Sigmoid colon (tissue), 3 donors: ENCODE measurements at regions not wholly inside any gene's neighbourhood (a gene's known extent, or its start where the extent isn't known, plus 50 kb on each side); places are given as distances from the start of the nearest gene placed in this dataset.

Experiments
- POLR2A ChIP-seq, 2 donors: fragments of 450-650 bp; IDR thresholded peaks; one replicate each; pipeline ENCODE4 v1.6.1; 2016; ENCODE audit warnings: antibody characterized with exemption in 2 of 2, mild to moderate bottlenecking in 2 of 2, moderate library complexity in 2 of 2
- TF ChIP-seq, protein P1 (sequence below), 4 experiments: fragments of 450-650 bp in 3 of 4; fragments of 200-600 bp in 1 of 4; IDR thresholded peaks; one replicate each; pipeline ENCODE4 v1.5.1; 2016 to 2019; ENCODE audit warnings: antibody characterized with exemption in 4 of 4, mild to moderate bottlenecking in 3 of 4, moderate library complexity in 2 of 4

DNA sequence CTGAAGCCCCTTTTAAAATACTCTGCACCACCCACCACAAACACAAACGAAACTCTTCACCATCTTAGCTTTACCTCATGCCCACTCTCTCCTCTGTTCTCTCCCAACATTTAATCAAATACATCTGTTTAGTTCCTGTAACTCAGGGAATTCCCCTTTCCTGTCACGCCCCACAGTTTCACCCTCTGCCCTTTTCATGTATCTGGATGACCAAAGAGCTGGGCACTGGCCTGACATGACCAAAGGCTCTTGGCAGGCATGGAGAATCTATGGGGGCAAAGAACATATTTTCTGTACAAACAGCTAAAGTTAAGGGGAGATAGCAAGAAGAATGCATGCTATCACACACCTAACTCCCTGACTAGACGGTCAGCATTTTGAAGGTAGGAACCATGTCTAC lies 270.0 kb downstream of the TBL1XR1 start:
- TF ChIP-seq, protein P1, sequence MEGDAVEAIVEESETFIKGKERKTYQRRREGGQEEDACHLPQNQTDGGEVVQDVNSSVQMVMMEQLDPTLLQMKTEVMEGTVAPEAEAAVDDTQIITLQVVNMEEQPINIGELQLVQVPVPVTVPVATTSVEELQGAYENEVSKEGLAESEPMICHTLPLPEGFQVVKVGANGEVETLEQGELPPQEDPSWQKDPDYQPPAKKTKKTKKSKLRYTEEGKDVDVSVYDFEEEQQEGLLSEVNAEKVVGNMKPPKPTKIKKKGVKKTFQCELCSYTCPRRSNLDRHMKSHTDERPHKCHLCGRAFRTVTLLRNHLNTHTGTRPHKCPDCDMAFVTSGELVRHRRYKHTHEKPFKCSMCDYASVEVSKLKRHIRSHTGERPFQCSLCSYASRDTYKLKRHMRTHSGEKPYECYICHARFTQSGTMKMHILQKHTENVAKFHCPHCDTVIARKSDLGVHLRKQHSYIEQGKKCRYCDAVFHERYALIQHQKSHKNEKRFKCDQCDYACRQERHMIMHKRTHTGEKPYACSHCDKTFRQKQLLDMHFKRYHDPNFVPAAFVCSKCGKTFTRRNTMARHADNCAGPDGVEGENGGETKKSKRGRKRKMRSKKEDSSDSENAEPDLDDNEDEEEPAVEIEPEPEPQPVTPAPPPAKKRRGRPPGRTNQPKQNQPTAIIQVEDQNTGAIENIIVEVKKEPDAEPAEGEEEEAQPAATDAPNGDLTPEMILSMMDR (IDR thresholded peaks at IDR 0.05) = no peak
- no peak for TF ChIP-seq POLR2A (IDR thresholded peaks at IDR 0.05)
